Left cardiac atrium (tissue), 4 donors: ENCODE measurements at regions not wholly inside any gene's neighbourhood (a gene's known extent, or its start where the extent isn't known, plus 50 kb on each side); places are given as distances from the start of the nearest gene placed in this dataset.

Experiments
- ATAC-seq, 2 donors: fragments of 200-7000 bp; cut with Tn5 transposase; one replicate each; pipeline ENCODE4 v1.9.1; 2020; ENCODE audit warnings: mild to moderate bottlenecking in 2 of 2, moderate library complexity in 2 of 2
- DNase-seq: peaks from one replicate; pipeline ENCODE4 v3.0.0-alpha.2; 2020
- intact Hi-C, 2 donors: fragments of 100-400 bp; cut with DNase I; formaldehyde crosslinking; loops; one replicate each; pipeline versions ENCODE4 v1.14.1 to v1.15.1; 2022 to 2023
- donor health status: DM: no; HTN: yes; CAD: no.
- donor health status: DM: no; HTN: yes; CAD: no; lungs with severe emphysema.
- donor health status: DM: yes; HTN: yes; CAD: no.
- donor health status: Dilated cardiomyopathy.

GRCh38 chr18:42183746-42184145 lies 228.7 kb downstream of the PIK3C3 start:
- ATAC-seq (no peak), DNase-seq (no peak)
- intact Hi-C loops, result no loop called here

GRCh38 chr18:42184685-42185477 lies 229.8 kb downstream of the PIK3C3 start:
- DNase-seq (no peak), ATAC-seq (no peak)
- intact Hi-C loops, result no loop called here

GRCh38 chr18:42185486-42185885 lies 230.5 kb downstream of the PIK3C3 start:
- DNase-seq, result no peak
- no peak for ATAC-seq
- intact Hi-C loops, result no loop called here

- DNase-seq, result no peak
These were observed 232.8 kb downstream of the PIK3C3 start for GRCh38 chr18:42187611-42188380.

GRCh38 chr18:42190643-42191042 lies 235.6 kb downstream of the PIK3C3 start:
- ATAC-seq (no peak), DNase-seq (no peak)
- intact Hi-C loops, result no loop called here

More at GRCh38 chr18:42187611-42188380, 232.8 kb downstream of the PIK3C3 start:
- intact Hi-C loops, result no loop called here
- no peak for ATAC-seq

GRCh38 chr18:42192251-42193248 lies 237.5 kb downstream of the PIK3C3 start:
- intact Hi-C loops, result no loop called here
- peak in 1 of 2 donors; percentile 65 for ATAC-seq
- no peak for DNase-seq

GRCh38 chr18:42196651-42197050 lies 241.6 kb downstream of the PIK3C3 start:
- DNase-seq (no peak), ATAC-seq (no peak)
- intact Hi-C loops, result no loop called here

GRCh38 chr18:42201137-42201536 lies 246.1 kb downstream of the PIK3C3 start:
- ATAC-seq (no peak), DNase-seq (no peak)
- intact Hi-C loops, result no loop called here

GRCh38 chr18:42211201-42211600 lies 256.2 kb downstream of the PIK3C3 start:
- DNase-seq (no peak), ATAC-seq (no peak)
- intact Hi-C loops, result no loop called here

GRCh38 chr18:42222557-42222956 lies 267.5 kb downstream of the PIK3C3 start:
- intact Hi-C loops, result no loop called here
- no peak for ATAC-seq
- DNase-seq, result no peak

GRCh38 chr18:42228581-42228980 lies 273.5 kb downstream of the PIK3C3 start:
- DNase-seq (no peak), ATAC-seq (no peak)
- intact Hi-C loops, result no loop called here

- intact Hi-C loops, result no loop called here
- DNase-seq (no peak), ATAC-seq (no peak)
These were observed 274.5 kb downstream of the PIK3C3 start for GRCh38 chr18:42229211-42230210.

- DNase-seq, result no peak
- intact Hi-C loops, result no loop called here
- no peak for ATAC-seq
These were observed 275.6 kb downstream of the PIK3C3 start for GRCh38 chr18:42230636-42231035.

- intact Hi-C loops, result no loop called here
- no peak for DNase-seq
- no peak for ATAC-seq
These were observed 276.2 kb downstream of the PIK3C3 start for GRCh38 chr18:42231284-42231683.

GRCh38 chr18:42231796-42232195 lies 276.8 kb downstream of the PIK3C3 start:
- no peak for DNase-seq
- no peak for ATAC-seq
- intact Hi-C loops, result no loop called here

GRCh38 chr18:42233908-42234307 lies 278.9 kb downstream of the PIK3C3 start:
- no peak for DNase-seq
- no peak for ATAC-seq
- intact Hi-C loops, result no loop called here

GRCh38 chr18:42242758-42243157 lies 287.7 kb downstream of the PIK3C3 start:
- DNase-seq (no peak), ATAC-seq (no peak)
- intact Hi-C loops, result no loop called here

- intact Hi-C loops, result no loop called here
- no peak for ATAC-seq
- no peak for DNase-seq
These were observed 290.1 kb downstream of the PIK3C3 start for GRCh38 chr18:42245137-42245536.
